ENCODE measurements at regions not wholly inside any gene's neighbourhood (a gene's known extent, or its start where the extent isn't known, plus 50 kb on each side); places are given as distances from the start of the nearest gene placed in this dataset.
"Not testable (repeated sequence)": the region's sequence is repeated elsewhere in the genome, so short reads cannot be mapped to it uniquely, and the experiment has no call there.

DNA sequence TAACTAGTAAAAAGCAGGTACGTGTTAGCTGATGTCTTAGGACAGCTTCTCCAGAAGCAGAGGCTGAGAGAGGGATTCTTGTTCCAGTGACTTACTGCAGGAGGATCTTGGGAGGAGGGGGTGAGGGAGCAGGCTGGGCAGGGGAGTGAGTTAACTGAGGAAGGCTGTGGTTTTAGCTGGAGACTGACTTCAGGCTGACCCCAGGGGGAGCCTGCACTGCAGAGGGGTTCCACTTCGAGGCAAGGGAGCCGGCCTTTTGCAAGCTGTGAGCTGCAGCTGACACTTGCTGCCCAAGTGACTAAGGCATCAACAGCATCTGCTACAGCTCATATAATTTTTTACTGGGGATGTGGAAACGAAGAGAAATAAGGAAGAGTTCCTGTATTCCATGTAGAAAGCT is 50.4 kb upstream of the SOD1 start:
- DNase-seq (ENCODE audit: low read depth in 1 of 2, low spot score in 1 of 2), result no peak

DNA sequence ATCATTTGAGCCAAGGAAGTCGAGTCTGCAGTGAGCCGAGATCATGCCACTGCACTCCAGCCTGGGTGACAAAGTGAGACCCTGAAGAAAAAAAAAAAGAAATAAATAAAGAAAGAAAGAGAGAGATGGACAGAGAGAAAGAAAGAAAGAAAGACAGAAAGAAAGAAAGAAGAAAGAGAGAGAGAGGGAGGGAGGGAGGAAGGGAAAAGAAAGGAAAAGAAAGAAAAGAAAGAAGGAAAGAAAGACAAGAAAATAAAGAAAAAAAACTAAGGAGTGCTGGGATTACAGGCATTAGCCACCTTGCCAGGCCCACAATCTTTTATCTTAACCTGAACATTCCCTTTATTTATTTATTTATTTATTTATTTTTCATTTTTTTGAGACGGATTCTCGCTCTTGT is 51.7 kb upstream of the SOD1 start:
- DNase-seq (ENCODE audit: low read depth in 1 of 2, low spot score in 1 of 2), result no peak

DNA sequence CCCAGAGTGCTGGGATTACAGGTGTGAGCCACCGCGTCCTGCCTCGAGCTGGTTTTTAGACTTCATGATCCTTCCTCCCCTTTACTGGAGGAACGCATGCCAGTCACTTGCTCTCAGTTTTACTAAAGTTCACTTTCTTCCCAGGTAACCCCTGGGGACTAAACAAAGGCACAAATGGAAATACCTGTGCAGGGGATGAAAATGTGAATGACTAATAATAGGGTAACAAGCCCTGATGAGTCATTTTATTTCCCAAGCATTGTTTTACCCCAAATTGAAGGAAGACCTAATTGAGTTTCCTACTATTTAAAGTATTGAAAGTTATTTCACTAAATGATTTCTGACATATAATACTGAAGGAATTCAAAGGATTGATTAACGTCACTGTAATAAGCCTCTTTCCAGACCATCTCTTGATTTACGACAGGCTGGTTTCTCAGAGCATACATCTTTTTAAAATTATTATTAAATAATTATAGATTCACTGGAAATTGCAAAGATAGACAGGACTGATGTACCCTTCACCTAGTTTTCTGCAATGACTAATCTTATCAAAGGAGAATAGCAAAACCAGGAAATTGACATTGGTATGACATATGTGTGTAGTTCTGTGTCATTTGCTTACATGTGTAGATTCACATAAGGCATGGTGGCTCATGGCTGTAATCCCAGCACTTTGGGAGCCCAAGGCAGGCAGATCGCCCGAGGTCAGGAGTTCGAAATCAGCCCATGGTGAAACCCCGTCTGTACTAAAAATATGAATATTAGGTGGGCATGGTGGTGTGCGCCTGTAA is 53.2 kb upstream of the SOD1 start:
- no peak for DNase-seq (ENCODE audit: low read depth in 1 of 2, low spot score in 1 of 2)

DNA sequence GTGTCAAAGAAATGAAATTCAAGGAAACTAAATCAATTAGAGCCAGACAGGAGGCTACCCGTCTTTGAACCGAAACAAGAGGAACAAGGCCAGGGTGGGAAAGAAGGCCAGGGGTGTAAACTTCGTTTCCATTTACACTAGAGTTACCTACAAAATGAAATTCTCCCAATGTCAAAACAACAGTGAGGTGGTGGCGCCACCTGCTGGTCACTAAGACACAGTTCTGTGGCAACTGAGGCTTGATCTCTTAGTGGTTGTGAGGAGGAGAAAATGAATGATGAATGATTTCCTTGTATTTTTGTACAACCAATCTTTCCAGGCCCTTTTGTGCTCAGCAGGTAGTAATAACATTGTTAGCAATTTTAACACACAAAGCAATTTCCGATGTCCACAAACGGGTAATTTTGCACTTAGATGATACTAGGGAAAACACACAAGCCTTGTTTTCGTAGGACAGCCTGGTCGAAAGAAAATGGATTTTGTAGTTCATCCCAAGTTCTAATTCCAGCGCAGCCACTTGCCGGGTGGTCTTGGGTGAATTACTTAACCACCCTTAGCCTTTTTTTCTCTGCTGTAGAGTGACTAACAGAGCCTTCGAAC is 54.8 kb upstream of the SOD1 start:
- DNase-seq (ENCODE audit: low read depth in 1 of 2, low spot score in 1 of 2), result peak; percentile 56 to 61

DNA sequence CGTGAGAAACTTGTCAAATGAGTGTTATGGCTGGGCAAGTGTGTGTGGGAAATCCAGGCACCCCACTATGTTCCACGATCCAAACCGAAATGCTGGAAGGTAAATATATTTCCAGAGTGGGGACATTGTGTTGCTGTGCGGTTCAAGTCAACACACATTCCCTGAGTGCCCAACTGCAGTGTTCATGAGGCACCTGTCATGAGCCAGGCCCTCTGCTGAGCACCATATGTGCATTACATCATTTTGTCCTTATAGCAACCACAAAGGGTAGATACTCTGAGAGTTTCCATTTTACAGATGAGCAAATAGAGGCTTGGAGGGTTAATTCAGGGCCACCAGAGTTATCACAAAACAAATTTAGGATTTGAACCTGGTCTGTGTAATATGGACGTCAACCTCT is 59.9 kb upstream of the SOD1 start:
- no peak for DNase-seq (ENCODE audit: low read depth in 1 of 2, low spot score in 1 of 2)

DNA sequence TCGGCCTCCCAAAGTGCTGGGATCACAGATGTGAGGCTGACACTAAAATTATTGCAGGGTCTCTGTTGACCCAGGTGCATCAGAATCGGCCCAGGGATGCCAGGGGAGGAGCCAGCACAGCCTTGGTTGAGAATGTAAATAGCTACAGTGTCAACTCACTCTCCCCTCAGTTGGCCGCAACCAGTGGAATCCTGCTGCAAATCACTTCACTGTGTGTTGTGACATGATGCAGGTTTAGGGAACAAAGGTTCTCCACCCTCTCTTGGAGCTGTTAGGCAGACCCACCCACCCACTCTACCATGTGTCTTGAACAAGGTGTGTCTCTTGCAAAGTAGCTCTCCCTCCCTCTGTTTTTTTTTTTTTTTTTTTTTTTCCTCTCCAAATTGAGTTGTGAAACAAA is 60.5 kb upstream of the SOD1 start:
- no peak for DNase-seq (ENCODE audit: low read depth in 1 of 2, low spot score in 1 of 2)

DNA sequence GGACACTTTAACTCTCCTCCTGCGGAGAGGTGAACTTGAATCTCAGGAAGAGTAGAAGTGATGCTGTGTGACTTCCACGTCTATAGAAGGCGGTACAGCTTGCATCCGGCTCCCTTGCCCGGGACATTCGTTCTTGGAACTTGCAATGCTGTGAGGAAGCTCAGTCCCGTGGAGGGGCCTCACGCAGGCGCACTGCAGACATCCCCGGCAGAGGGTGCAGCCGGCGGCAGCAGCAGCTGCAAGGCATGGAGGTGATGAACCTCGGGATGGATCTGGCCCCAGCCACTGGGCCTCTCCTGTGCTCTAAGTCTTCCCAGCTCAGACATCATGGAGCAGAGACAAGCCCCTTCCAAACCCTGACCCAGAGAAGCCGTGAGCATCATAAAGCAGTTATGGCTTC is 61.8 kb upstream of the SOD1 start:
- DNase-seq (ENCODE audit: low read depth in 1 of 2, low spot score in 1 of 2), result no peak

DNA sequence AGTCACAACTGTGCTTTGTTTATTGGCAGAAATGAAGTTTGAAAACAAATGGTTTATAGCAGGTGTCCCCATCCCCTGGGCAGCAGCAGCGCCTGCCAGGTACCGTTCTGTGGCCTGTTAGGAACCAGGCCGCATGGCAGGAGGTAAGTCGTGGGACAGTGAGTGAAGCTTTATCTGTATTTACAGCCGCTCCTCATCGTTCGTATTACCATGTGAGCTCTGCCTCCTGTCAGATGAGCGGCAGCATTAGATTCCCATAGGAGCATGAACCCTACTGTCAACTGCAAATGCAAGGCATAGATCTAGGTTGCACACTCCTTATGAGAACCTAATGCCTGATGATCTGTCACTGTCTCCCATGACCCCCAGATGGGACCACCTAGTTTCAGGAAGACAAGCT is 63.4 kb upstream of the SOD1 start:
- DNase-seq (ENCODE audit: low read depth in 1 of 2, low spot score in 1 of 2), result no peak

DNA sequence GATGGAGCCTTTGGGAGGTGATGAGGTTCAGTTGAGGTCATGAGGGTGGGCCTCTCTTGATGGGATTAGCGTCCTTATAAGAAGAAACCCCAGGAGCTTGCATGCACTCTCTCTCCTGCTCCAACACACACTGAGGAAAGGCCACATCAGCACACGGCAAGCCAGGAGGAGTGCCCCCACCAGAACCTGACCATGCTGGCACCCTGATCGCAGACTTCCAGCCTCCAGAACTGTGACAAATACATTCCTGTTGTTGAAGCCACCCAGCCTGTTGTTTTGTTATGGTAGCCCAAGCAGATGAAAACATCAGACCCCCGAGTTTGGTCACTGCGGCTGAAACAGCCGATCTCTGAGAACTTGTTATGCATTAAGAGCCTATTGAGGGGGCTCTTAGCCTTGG is 64.8 kb upstream of the SOD1 start:
- no peak for DNase-seq (ENCODE audit: low read depth in 1 of 2, low spot score in 1 of 2)

DNA sequence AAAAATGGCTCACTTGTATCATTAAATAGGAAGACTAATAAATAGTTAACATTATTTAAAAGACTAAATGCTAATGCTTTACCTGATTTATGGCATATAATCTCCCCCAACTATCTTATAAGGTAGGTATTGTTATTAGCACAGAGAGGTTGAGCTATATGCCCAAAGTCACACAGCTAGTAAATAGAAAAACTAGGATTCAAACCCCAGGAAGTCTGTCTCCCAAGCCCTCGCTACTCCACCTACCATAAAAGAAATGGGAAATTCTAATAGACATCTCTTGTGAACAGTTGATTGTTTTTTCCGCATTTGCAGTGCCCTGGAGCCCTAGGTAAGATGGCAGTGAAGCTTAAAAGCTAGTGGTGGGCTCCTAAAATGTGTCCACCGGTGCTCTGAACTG is 65.2 kb upstream of the SOD1 start:
- no peak for DNase-seq (ENCODE audit: low read depth in 1 of 2, low spot score in 1 of 2)

DNA sequence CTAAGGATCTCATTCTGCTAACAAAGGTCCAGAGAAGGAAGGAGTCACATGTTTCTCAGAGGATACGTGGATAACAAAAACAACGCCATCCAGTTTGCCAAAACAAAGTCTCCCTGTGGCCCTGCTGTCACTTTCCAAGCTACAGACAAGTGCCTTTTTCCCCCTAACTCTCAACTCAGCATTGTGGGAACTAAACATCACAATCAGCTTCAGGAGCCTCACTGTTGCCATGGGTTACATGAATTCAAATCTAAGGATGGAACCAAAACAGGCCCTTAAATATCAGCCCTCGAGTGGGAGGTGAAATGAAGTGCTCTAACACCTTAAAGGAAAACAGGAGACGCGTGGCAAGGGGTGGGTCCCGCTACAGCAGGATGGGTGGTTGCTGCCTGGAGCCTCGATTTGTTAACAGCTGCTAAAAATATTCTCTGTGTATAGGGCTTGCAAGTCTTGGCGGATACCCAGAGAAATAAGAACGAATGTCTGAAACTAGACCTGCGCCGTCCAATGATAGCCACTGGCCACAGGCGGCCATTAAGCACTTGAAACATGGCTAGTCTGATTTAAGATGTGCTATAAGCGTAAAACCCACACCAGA is 66.4 kb upstream of the SOD1 start:
- DNase-seq (ENCODE audit: low read depth in 1 of 2, low spot score in 1 of 2), result no peak

DNA sequence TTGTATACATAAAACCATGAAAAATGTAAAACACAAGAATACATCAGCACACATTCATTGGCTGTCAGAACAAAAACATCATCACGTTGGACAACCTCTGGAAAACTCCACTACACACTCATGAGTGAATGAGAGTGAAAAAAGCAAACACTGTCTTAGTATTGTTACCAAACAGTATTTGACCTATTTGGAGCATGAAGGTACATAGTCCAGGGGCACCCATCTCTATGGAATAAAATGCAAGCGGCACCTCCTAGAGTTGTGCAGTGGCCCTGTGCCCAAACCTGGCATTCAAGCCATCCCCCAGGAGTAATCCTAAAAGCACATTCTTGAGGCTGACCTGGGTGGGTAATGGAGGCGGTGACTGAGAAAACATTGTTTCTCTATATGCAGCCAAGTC is 67.0 kb upstream of the SOD1 start:
- no peak for DNase-seq (ENCODE audit: low read depth in 1 of 2, low spot score in 1 of 2)

DNA sequence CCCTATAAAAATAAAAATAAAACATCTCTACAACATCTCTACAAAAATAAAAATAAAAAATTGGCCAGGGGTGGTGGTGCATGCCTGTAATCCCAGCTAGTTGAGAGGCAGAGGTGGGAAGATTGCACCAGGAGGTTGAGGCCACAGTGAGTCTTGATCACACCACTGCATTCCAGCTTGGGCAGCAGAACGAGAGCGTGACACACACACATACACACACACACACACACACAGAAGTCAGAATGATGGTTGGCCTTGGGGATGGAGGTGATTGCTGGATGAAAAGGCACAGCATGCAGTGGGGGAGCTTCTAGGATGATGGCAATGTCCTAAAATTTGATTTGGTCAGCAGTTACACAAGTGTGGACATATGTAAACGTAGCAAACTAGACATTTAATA is 69.7 kb upstream of the SOD1 start:
- no peak for DNase-seq (ENCODE audit: low read depth in 1 of 2, low spot score in 1 of 2)

DNA sequence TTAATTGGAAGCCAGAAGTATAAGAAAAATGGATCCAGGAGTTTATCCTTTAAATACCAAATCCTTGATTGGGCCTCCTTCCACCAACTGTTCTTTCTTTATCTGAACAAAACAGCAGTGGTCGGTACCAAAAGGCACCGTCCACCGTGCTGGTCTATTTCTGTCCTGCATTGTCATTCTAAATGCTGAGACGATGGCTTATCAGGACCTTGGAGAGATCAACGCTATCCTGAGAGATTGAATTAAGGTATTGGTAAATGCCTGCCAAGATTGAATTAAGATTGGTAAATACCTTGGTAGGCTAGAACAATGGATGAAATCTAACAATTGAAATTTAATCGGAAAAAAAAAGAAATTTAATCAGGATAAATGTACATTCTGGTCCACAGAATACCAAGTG is 73.4 kb upstream of the SOD1 start:
- no peak for DNase-seq (ENCODE audit: low read depth in 1 of 2, low spot score in 1 of 2)

DNA sequence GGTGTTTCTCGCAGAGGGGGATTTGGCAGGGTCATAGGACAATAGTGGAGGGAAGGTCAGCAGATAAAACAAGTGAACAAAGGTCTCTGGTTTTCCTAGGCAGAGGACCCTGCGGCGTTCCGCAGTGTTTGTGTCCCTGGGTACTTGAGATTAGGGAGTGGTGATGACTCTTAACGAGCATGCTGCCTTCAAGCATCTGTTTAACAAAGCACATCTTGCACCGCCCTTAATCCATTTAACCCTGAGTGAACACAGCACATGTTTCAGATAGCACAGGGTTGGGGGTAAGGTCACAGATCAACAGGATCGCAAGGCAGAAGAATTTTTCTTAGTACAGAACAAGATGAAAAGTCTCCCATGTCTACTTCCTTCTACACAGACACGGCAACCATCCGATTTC is 75.6 kb upstream of the SOD1 start:
- not testable (repeated sequence) for DNase-seq (ENCODE audit: low read depth in 1 of 2, low spot score in 1 of 2)

DNA sequence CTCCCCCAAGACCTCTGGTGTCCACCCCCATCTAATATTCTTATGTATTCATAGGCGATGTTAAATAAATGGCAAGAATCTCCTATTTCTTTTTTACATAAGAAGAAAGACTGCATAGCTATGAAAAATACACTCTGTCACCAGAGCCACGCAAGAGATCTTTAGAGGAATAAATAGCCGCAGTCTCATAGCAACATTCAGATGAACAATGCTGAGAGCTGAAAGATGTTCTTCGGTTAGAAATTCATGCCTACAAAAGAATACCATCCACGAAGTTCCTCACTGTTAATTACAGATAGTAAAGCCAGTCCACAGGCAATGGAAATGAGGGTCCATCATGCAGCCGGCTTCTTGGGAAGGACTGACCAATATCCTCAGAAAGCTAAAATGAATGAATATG is 76.0 kb upstream of the SOD1 start:
- no peak for DNase-seq (ENCODE audit: low read depth in 1 of 2, low spot score in 1 of 2)

DNA sequence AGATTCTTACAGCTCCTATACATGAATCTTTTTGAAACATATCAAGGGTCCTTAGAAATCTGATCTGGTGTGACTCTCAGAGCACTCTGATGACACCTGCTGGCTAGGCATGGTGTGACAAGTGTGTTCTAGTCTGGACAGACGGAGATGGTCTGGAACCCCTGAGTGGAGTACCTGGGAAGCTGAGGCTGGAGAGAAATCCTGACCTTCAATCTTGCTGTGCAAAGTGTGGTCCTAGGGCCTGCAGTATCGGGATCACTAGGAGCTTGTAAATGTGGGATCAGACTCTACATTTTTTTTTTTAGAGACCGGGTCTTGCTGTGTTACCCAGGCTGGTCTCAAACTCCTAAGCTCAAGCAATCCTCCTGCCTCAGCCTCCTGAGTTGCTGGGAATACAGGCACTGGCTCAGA is 78.6 kb upstream of the SOD1 start:
- DNase-seq (ENCODE audit: low read depth in 1 of 2, low spot score in 1 of 2), result peak; percentile 46 to 53

DNA sequence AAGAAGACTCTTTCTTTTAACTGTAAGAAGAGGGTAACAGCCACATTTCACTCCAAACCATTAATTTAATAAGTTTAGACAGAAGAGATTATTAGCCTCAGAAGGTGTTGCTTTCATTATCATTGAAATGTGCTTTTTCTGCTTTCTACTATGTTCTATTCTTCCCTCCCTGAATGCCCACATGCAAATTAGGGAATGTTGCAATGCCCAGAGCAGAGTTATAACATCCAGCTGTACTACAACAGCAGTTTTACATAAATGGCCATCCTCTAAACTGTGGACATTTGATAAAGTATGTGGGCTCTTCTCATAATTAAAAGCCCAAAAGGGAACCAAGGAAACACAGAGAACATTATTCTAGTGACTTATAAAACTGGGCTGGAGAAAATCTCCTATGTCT is 82.2 kb upstream of the SOD1 start:
- no peak for DNase-seq (ENCODE audit: low read depth in 1 of 2, low spot score in 1 of 2)

DNA sequence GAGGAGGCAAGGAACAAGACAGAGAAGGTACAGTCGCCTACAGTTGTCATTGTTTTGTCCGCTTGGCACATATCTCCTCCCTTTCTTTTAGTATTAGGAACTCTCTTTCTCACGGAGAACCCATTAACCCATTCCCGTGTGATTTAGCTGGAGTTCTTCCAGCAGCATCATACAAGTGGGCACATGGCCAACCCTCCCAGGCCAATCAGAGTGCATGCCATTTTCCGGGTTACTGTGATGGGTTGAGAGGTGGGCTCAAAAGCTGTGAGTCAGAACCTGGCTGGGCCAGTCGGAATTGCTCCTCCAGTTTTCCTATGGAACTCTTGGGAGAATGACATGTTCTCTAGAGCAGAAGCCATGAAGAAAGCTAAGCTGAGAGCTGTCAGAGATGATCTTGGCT is 83.1 kb upstream of the SOD1 start:
- no peak for DNase-seq (ENCODE audit: low read depth in 1 of 2, low spot score in 1 of 2)

DNA sequence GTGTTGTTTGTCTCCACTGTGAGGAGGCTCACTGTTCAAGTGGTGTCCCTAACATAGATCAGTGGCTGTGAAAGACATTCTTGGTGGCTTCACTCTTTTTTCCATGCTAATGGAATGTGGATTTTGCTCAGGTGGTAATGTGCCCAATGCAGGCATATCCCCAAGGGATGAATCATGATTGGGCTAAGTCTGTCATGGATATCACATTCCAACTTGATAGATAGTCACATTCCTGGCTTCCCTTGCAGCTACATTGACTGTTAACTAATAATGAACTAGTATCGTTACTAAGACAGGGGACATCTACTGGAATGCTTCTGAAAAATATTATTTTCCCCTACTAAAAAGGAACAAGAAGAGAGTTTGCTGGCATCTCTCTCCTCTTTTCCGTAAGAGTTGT is 86.3 kb upstream of the SOD1 start:
- no peak for DNase-seq (ENCODE audit: low read depth in 1 of 2, low spot score in 1 of 2)

DNA sequence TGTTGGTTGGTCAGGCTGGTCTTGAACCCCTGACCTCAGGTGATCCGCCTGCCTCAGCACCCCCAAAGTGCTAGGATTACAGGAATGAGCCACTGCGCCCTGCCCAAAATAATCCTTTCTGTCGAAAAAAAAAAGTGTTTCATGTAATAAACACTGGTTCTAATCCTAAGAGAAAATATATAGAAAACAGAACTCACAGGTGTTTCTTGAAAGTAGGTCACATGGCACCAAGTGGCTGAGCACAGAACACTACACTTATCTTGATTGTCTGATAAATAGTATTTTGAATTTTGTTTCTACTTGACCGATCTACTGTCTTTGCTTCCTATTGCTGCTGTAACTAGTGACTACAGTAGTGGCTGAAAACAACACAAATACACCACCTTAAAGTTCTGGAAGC is 87.6 kb upstream of the SOD1 start:
- DNase-seq (ENCODE audit: low read depth in 1 of 2, low spot score in 1 of 2), result no peak

DNA sequence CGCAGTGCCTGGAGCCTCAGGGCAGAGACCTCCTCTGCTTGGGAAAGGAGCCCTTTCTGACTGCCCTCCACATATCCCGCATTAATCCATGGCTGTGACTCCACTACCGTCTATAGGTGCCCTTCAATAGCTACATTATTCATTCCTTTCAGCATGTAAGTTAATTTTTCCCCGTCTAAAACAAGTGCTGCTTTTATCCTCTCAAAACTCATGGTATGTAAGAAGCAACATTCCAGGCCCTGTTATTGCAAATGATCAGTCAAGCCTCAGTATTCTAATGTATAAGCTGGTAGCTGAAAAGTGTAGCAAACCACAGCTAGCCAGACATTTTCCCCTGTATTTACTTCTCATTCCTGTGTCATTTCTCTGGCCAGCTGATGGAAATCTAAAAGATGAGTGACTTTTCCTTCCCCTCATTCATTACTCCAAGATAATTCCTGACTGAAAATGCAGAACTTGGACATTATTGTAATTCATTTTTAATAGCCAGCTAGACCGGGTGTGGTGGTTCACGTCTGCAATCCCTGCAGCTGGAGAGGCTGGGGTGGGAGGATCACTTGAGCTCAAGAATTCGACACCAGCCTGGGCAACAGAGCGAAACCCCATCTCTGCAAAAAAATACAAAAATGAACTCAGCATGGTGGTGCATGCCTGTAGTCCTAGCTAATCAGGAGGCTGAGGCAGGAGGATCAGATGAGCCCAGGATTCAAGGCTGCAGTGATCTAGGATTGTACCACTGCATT is 88.5 kb upstream of the SOD1 start:
- DNase-seq (ENCODE audit: low read depth in 1 of 2, low spot score in 1 of 2), result no peak

Measured in activated T-helper 1 cell treated with anti-CD3 and anti-CD28 coated beads, Interleukin-2, amount 50 U/mL, for 16 hours (primary cell).